Heart right ventricle (tissue), 16 donors: ENCODE measurements at regions not wholly inside any gene's neighbourhood (a gene's known extent, or its start where the extent isn't known, plus 50 kb on each side); places are given as distances from the start of the nearest gene placed in this dataset.
A peak's percentile ranks its signal among the peaks of the same experiment; 100 is the strongest.

ENCODE experiments used
- ATAC-seq, 8 donors: fragments of 200-7000 bp; cut with Tn5 transposase; one replicate each; pipeline ENCODE4 v1.9.1; 2020; ENCODE audit warnings: mild to moderate bottlenecking in 8 of 8, moderate library complexity in 8 of 8, moderate number of reproducible peaks in 1 of 8
- DNase-seq, 2 donors: peaks; one replicate each; pipeline ENCODE4 v3.0.0-alpha.2; 2020
- H3K27ac ChIP-seq, 10 donors: fragments of 200-600 bp; sonication (generic) in 2 of 10; one replicate each; pipeline versions ENCODE4 v1.5.0 to v1.8.0; 2020 to 2022; ENCODE audit warnings: mild to moderate bottlenecking in 3 of 10
- H3K27me3 ChIP-seq, 7 donors: fragments of 200-600 bp; one replicate each; pipeline ENCODE4 v1.8.0; 2021 to 2022; ENCODE audit warnings: mild to moderate bottlenecking in 2 of 7
- H3K36me3 ChIP-seq, 9 donors: fragments of 200-600 bp; sonication (generic) in 1 of 9; one replicate each; pipeline versions ENCODE4 v1.5.0 to v1.8.0; 2020 to 2022; ENCODE audit warnings: mild to moderate bottlenecking in 2 of 9
- H3K4me1 ChIP-seq, 9 donors: fragments of 200-600 bp; sonication (generic) in 1 of 9; one replicate each; pipeline versions ENCODE4 v1.5.0 to v1.8.0; 2020 to 2022; ENCODE audit warnings: mild to moderate bottlenecking in 4 of 9
- H3K4me3 ChIP-seq, 10 donors: fragments of 200-600 bp; sonication (generic) in 2 of 10; one replicate each; pipeline versions ENCODE4 v1.5.0 to v1.8.0; 2020 to 2022; ENCODE audit warnings: mild to moderate bottlenecking in 7 of 10, moderate library complexity in 2 of 10
- H3K9me3 ChIP-seq, 11 donors: fragments of 200-600 bp in 10 of 11; sonication (generic) in 2 of 11; one replicate each; pipeline versions ENCODE4 v1.5.0 to v1.8.0; 2013 to 2022; ENCODE audit warnings: mild to moderate bottlenecking in 2 of 11, control low read depth in 1 of 11, moderate library complexity in 1 of 11
- WGBS, 2 donors: extraction: QIAGEN DNeasy Blood & Tissue Kit; methylation state at CpG; one replicate each; pipeline ENCODE4 v1.1.7; 2013; ENCODE audit warnings: inconsistent platforms in 1 of 2; 5-methylcytosine and 5-hydroxymethylcytosine counted together
- intact Hi-C, 10 donors: fragments of 100-400 bp; cut with DNase I; formaldehyde crosslinking; loops; one replicate each; pipeline versions ENCODE4 v1.11.1 to v1.14.2; 2022
- TF ChIP-seq, protein P1 (sequence below), 9 donors: fragments of 200-600 bp; sonication (generic) in 2 of 9; IDR thresholded peaks; one replicate each; pipeline versions ENCODE4 v1.5.0 to v1.8.0; 2021 to 2022; ENCODE audit warnings: antibody characterized with exemption in 9 of 9, mild to moderate bottlenecking in 5 of 9, moderate library complexity in 1 of 9
- donor health status: Arrhythmogenic right ventricular cardiomyopathy.
- donor health status: ischemic (EF 13 %, LVEDD 7.1; RV severe dilation, severe dysfunction).
- donor health status: healthy with polysubstance abuse.
- donor health status: DM: no; HTN: yes; CAD: no.
- donor health status: DM: no; HTN: no; CAD: no.
- donor health status: ischemic (EF 25% LVEDD 6.9; RV normal size, moderate dysfunction).
- donor health status: ischemic (EF 25% LVEDD 5.7; RV mildly dilated, moderate dysfunction).
- donor health status: healthy.
- donor health status: DM: yes; HTN: yes; CAD: no.
- donor health status: Ischemic cardiomyopathy.
- donor health status: ischemic (EF 35%, LVEDD 5.7; RV mildly dilated, moderate dysfunction).
- donor health status: nonischemic (EF 11% LVEDD 7.7; RV severe dilation, severe dysfunction).
- donor health status: DM: yes; HTN: yes; CAD: no.
- donor health status: PGD.
- donor health status: ischemic (EF 29% LVEDD 5.4; RV normal size, mild dysfunction).
- donor health status: nonischemic (EF 23%, LVEDD 6.1; RV moderate dilation, normal function).

GRCh38 chr12:68530299-68530698, 80.4 kb upstream of the RAP1B start:
- TF ChIP-seq, protein P1, sequence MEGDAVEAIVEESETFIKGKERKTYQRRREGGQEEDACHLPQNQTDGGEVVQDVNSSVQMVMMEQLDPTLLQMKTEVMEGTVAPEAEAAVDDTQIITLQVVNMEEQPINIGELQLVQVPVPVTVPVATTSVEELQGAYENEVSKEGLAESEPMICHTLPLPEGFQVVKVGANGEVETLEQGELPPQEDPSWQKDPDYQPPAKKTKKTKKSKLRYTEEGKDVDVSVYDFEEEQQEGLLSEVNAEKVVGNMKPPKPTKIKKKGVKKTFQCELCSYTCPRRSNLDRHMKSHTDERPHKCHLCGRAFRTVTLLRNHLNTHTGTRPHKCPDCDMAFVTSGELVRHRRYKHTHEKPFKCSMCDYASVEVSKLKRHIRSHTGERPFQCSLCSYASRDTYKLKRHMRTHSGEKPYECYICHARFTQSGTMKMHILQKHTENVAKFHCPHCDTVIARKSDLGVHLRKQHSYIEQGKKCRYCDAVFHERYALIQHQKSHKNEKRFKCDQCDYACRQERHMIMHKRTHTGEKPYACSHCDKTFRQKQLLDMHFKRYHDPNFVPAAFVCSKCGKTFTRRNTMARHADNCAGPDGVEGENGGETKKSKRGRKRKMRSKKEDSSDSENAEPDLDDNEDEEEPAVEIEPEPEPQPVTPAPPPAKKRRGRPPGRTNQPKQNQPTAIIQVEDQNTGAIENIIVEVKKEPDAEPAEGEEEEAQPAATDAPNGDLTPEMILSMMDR (IDR thresholded peaks at IDR 0.05) = no peak
- intact Hi-C loops = loop anchor here in 2 of 10 donors (10.0 kb wide), 2 partner anchors 85 to 105 kb away; partner anchors contain the start of gene RAP1B (in 1 of the 2)
- peak overlapping the region in 3 of 10 donors; percentile 23 to 47 (median 32) for H3K27ac ChIP-seq
- H3K4me1 ChIP-seq = peaks cover 0 to 20% (median 6%) of the 10 kb centered on the region in 9 donors
- peaks cover 0 to 7% (median 0%) of the 10 kb centered on the region in 11 donors for H3K9me3 ChIP-seq
- DNase-seq (no peak), ATAC-seq (no peak)
- no peaks in the 10 kb centered on the region for H3K36me3 ChIP-seq
- H3K27me3 ChIP-seq = no peaks in the 10 kb centered on the region
- WGBS, 2 donors = 95 to 98% methylated on average over 4 of the region's 4 CpGs
- no peak overlapping the region for H3K4me3 ChIP-seq

DNA sequence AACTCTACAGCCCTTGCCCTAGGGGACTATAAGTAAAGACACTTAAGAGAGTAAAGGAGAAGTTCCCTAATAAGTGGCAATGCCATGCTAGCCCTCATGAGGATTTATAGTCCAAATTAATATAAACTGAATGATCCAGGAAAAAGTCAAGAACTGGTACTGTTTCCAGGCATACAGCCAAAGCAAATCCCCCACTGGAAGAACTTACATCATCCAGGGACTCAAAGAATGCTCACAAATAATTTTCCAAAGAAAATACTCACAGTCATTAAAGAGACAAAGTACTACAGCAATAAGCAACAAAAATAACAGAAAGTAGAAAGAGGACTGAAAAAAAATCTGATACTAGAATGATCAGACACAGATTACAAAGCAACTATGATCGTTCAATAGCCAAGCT, 79.7 kb upstream of the RAP1B start:
- TF ChIP-seq, protein P1 (IDR thresholded peaks at IDR 0.05) = no peak
- peak in 1 of 2 donors; percentile 58 for DNase-seq
- Histone ChIP-seq H3K27ac (peak overlapping the region in 6 of 10 donors; percentile 1 to 52 (median 30)), H3K27me3 (no peaks in the 10 kb centered on the region), H3K9me3 (peaks cover 0 to 4% (median 0%) of the 10 kb centered on the region in 11 donors), H3K4me3 (no peak overlapping the region), H3K4me1 (peaks cover 0 to 20% (median 6%) of the 10 kb centered on the region in 9 donors), H3K36me3 (no peaks in the 10 kb centered on the region)
- peak in 6 of 8 donors; percentile 67 to 83 (median 72) for ATAC-seq
- intact Hi-C loops = loop anchor here in 2 of 10 donors (10.0 kb wide), 2 partner anchors 84 to 106 kb away; partner anchors contain the start of gene RAP1B (in 1 of the 2)
- 50 to 52% methylated on average over 1 of the region's 1 CpG for WGBS, 2 donors

DNA sequence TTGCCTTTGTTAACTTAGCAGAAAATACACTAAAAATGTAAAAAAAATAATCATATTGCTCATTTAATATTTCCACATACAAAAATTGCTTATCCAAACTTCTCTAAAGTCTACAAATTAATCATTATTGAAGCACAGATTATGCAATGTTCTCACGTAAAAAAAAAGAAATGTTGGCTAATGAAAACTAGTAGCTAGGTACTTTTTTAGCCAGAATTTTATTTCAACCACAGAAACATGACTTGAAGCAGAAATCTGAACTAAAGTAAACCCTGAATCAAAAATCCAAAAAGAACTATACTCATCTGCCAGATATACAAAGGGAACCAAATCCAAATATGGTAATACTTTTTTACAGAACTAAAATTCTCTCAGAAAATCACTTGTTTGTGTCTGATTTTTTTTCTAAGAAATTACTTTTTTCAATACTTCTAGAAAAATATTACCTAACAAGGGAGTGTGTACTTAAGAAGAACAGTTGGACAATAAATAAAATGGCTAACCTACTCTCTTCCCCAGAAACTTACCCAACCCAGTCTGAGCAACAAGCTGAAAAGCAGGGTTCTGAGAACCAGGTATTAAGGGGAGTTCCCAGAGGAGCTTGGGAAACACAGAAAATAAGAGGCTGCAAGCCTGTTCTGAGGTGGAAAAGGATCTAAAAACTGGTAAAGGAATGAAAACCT, 78.4 kb upstream of the RAP1B start:
- 64 to 75% methylated on average over 1 of the region's 1 CpG for WGBS, 2 donors
- intact Hi-C loops = loop anchor here in 2 of 10 donors (10.0 kb wide), 2 partner anchors 82 to 108 kb away; partner anchors contain the start of gene RAP1B (in 1 of the 2)
- H3K36me3 ChIP-seq = no peaks in the 10 kb centered on the region
- ATAC-seq (peak in 3 of 8 donors; percentile 27 to 28 (median 27)), DNase-seq (no peak)
- peak overlapping the region in 5 of 10 donors; percentile 2 to 65 (median 49) for H3K27ac ChIP-seq
- peaks cover 0 to 4% (median 0%) of the 10 kb centered on the region in 11 donors for H3K9me3 ChIP-seq
- H3K4me1 ChIP-seq = peaks cover 0 to 20% (median 6%) of the 10 kb centered on the region in 9 donors
- TF ChIP-seq, protein P1 (IDR thresholded peaks at IDR 0.05) = no peak
- H3K27me3 ChIP-seq = no peaks in the 10 kb centered on the region
- H3K4me3 ChIP-seq = no peak overlapping the region

GRCh38 chr12:68532887-68533248, 77.8 kb upstream of the RAP1B start:
- whole genome bisulfite sequencing, 2 donors = 82 to 87% methylated on average over 2 of the region's 2 CpGs
- DNase-seq = no peak
- Histone ChIP-seq H3K4me3 (no peak overlapping the region), H3K4me1 (peaks cover 0 to 20% (median 6%) of the 10 kb centered on the region in 9 donors), H3K9me3 (peaks cover 0 to 4% (median 0%) of the 10 kb centered on the region in 11 donors), H3K36me3 (no peaks in the 10 kb centered on the region), H3K27me3 (no peaks in the 10 kb centered on the region), H3K27ac (peak overlapping the region in 5 of 10 donors; percentile 2 to 65 (median 49))
- no peak for ATAC-seq
- intact Hi-C loops = loop anchor here in 2 of 10 donors (10.0 kb wide), 2 partner anchors 82 to 108 kb away; partner anchors contain the start of gene RAP1B (in 1 of the 2)
- TF ChIP-seq, protein P1 (IDR thresholded peaks at IDR 0.05) = no peak
